Iris pigment epithelial cell (primary cell): ENCODE measurements at regions not wholly inside any gene's neighbourhood (a gene's known extent, or its start where the extent isn't known, plus 50 kb on each side); places are given as distances from the start of the nearest gene placed in this dataset.
"Not testable (repeated sequence)": the region's sequence is repeated elsewhere in the genome, so short reads cannot be mapped to it uniquely, and the experiment has no call there.

Experiments
- DNase-seq: peaks from one replicate; pipeline ENCODE4 v3.0.0-alpha.2; 2011; ENCODE audit warnings: low read depth

DNA sequence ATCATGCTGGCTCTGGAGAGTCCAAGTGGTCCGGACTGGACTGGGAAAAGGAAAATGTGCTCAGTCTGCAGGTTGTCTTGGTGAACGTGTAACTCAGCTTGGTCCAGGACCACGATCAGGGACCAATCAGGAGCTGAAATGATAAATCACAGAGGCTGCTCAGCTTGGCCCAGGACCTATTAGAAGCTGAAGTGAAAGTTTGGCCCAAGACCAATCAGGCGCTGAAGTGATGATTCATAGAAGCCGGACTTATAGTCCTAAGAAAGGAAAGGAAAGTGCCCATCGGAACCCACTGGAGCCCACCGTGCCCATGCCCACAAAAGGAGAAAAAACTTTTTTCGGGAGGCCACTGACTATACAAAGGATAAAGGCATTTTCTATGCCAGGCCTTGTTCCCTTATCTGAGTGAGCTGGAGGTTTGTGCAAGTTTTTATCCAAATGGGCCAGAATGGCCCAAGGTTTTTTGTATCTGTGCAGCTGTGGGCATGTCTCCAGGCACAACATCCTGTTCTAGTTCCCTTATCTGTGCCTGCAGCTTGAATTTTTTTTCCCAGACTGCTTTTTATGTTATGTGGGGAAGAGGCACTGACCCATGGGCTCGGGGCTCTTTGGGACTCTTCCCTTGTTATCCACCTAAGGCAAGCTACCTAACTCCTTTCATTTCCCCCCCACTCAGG, 194.4 kb downstream of the FAM133A start:
- DNase-seq: no peak

DNA sequence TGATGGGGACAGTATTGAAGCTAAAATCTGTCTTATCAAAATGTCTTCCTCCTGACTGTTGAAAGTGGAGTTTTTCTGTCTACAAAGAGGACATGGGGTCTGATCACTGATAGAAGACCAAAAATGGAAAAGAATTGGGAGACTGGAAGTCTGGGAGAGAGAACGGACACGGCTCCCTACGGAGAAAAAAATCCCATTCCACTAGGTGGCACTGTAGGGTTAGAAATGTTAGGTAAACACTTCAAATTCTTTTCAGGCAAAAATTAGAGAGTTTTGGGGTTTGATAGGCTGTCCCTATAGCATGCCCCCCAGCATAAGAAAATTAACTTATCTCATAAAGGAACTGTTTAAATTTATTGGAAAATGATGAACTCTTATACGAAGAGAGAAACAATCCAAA, 200.5 kb downstream of the FAM133A start:
- peak; percentile 17 for DNase-seq

DNA sequence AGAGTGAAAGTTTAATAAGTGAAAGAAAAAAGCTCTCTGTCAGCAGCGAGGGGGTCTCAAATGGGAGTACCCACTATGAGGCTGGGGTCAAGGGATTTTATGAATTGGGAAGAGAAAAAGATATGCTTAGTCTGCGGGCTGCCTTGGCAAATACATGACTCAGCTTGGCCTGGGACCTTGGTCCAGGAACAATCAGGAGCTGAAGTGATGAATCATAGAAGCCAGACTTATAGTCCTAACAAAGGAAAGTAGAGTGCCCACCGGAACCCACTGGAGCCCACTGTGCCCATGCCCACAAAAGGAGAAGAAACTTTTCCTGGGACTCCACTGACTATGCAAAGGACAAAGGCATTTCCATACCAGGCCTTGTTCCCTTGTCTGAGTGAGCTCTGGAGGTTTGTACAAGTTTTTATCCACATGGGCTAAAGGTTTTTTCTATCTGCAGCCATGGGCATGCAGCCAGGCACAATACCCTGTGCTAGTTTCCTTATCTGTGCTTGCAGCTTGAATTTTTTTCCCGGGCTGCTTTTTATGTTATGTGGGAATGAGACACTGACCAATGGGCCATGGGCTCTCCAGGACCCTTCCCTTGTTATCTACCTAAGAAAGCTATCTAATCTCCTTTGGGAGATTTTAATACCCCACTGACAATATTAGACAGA, 201.7 kb downstream of the FAM133A start:
- DNase-seq: peak; percentile 5

DNA sequence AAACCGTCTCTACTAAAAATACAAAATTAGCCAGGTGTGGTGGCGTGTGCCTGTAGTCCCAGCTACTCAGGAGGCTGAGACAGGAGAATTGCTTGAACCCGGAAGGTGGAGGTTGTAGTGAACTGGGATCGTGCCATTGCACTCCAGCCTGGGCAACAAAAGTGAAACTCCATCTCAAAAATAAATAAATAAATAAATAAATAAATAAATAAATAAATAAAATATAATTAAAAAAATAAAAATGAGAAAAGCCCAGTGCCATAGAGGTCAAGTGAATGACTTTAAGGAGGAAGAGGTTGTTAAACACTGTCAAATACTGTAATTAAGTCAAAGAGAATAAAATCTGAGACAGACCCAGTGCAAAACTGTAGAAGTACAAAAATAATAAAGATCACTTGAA, 247.0 kb downstream of the FAM133A start:
- DNase-seq: not testable (repeated sequence)

DNA sequence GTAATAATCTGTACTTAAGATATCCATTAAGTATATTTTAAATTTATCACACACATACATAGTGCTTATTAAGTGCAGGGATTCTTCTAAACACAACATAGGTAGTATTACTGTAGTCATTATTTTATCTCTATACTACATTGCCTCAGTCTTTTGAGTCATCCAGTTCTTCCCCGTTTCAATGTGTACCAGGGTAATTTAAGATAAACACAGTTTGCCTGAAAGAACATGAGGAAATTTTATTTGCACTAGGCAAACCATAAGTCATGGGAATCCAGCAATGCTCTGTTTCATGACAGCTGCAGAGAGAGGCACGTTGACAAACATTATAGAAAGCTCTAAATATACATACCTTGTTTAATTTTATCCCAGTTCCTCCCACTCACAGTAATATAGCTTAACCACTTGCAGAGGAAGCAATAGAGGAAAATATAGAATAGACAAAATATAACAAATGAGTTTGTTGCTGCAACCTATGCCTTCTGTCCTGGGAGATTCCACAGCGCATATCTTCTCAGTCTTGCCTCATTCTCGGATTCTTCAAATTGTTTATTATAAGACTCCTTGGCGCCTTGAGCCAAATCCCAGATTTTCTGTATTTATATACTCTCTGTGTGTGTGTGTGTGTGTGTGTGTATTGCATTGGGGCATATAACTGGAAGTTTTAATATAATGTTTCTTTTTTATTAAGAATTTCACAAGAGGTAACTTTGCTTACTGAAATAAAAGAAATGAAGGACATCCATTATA, 258.6 kb downstream of the FAM133A start:
- DNase-seq: peak; percentile 42

DNA sequence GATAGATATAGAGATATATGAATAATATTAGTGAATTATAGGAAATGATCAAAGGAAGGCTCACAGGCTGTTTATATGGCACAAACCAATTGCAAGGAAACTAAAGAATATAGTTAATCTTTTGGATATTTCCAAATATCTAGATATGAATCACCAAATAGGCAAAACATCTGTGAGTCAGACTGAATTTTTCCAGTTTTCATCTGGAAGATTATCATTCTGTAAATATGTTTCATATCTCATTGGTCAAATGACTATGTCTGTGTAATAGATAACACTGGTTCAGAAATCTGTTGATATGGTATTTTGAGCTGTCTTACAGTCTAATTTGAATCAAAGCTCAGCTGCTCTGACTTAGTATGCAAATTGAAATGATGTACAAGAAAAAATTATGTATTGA, 303.6 kb downstream of the FAM133A start:
- peak; percentile 5 for DNase-seq

DNA sequence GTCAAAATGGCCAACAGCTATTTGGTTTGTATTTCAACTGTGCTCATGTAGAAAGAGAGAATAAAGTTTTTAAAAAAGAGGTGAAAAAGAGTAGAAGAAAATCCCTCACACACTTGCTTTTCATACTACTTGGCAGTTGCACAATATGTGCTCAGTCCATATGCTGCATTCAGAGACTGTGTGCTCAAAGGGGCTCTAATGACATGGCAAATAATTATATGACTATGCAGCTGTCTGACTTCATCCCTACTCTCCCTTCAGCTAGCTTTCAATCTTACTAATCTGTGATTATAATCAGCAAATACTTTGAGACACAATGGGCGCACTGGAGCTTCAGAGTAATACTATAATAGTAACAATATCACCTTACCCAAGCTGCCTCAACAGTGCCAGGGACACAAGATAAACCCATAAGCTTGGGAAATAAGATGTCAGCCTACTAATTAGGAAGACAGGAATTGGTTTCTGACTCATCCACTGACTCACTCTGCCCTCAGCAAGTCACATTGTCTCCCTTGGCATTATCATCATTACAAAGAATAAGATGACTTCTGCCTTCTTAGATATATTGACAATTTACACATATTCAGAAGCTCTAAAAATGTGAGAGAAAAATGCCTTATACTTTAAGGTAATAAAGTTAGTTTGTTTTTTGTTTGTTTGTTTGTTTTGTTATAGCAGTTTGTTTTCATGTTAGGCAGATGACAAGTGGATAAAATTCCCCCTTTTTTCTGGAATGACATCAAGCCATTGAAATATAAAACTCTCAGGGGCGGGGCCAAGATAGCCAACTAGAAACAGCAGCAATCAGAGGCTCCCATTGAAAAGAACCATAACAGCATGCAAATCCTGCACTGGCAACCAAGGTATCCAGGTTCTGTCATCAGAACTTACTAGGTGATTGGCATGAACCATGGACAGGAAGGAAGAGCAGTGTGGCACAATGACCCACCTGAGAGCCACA, 311.6 kb downstream of the FAM133A start:
- peak; percentile 9 for DNase-seq
